B cell (primary cell): ENCODE measurements at regions not wholly inside any gene's neighbourhood (a gene's known extent, or its start where the extent isn't known, plus 50 kb on each side); places are given as distances from the start of the nearest gene placed in this dataset.

ENCODE experiments used
- ATAC-seq: fragments of 200-7000 bp; cut with Tn5 transposase; one replicate; pipeline ENCODE4 v1.10.0; 2021; ENCODE audit warnings: low read depth, mild to moderate bottlenecking, moderate number of reproducible peaks, moderate library complexity
- CTCF ChIA-PET: fragments of 350-600 bp; sonication (Branson Sonifier 250); formaldehyde crosslinking; loops from one replicate; lab custom pipeline; 2021; ENCODE audit warnings: antibody characterized with exemption, inconsistent platforms; lab: Charles Lee
- POLR2A ChIA-PET: fragments of 350-600 bp; sonication (Branson Sonifier 250); formaldehyde crosslinking; loops from one replicate; lab custom pipeline; 2021; ENCODE audit warnings: antibody characterized with exemption; lab: Charles Lee
- DNase-seq: peaks from one replicate; pipeline ENCODE4 v3.0.0; 2013
- H2AFZ ChIP-seq: 2 replicates; pipeline ENCODE4 v1.6.1; 2012; ENCODE audit warnings: mild to moderate bottlenecking, low read depth, low read length; ENCODE audit not compliant: insufficient read depth, poor library complexity, severe bottlenecking
- H3K27ac ChIP-seq, 2 donors: 1 replicate in 1 of 2; 2 replicates in 1 of 2; pipeline ENCODE4 v1.5.1; 2012 to 2013; ENCODE audit warnings: low read length in 2 of 2, mild to moderate bottlenecking in 2 of 2, moderate library complexity in 1 of 2
- H3K27me3 ChIP-seq, 4 experiments: fragments of 200-600 bp in 1 of 4; sonication (generic) in 1 of 4; replicated peaks in 1 of 4; 1 replicate in 2 of 4; 2 replicates in 2 of 4; pipeline versions ENCODE4 v1.6.1 to v1.7.0; 2013 to 2016; ENCODE audit warnings: low read length in 3 of 4, mild to moderate bottlenecking in 2 of 4, mixed read lengths in 1 of 4, moderate library complexity in 1 of 4; ENCODE audit not compliant: insufficient read depth in 4 of 4, control insufficient read depth in 3 of 4; ENCODE audit errors: control extremely low read depth in 1 of 4
- H3K36me3 ChIP-seq, 2 experiments: replicated peaks in 1 of 2; 1 replicate in 1 of 2; 2 replicates in 1 of 2; pipeline versions ENCODE4 v1.6.1 to v1.7.1; 2013; ENCODE audit warnings: low read length in 1 of 2; ENCODE audit not compliant: insufficient read depth in 2 of 2, control insufficient read depth in 1 of 2; ENCODE audit errors: control extremely low read depth in 1 of 2, extremely low read depth in 1 of 2
- H3K4me1 ChIP-seq, 2 donors: fragments of 200-600 bp in 1 of 2; sonication (generic) in 1 of 2; 1 replicate in 1 of 2; 2 replicates in 1 of 2; pipeline versions ENCODE4 v1.5.1 to v1.6.1; 2013 to 2017; ENCODE audit warnings: low read length in 2 of 2; ENCODE audit not compliant: control insufficient read depth in 2 of 2, insufficient read depth in 2 of 2
- H3K4me2 ChIP-seq: replicated peaks from 2 replicates; pipeline ENCODE3; 2012; ENCODE audit warnings: mild to moderate bottlenecking, low read depth, low read length; ENCODE audit not compliant: poor library complexity, severe bottlenecking
- H3K4me3 ChIP-seq, 5 experiments: fragments of 200-600 bp in 1 of 5; sonication (generic) in 1 of 5; 1 replicate in 3 of 5; 2 replicates in 2 of 5; pipeline versions ENCODE4 v1.5.1 to v1.7.0; 2011 to 2016; ENCODE audit warnings: low read length in 4 of 5, mild to moderate bottlenecking in 4 of 5, low read depth in 2 of 5, control low read depth in 1 of 5, moderate library complexity in 1 of 5; ENCODE audit not compliant: insufficient read depth in 1 of 5; ENCODE audit errors: control extremely low read depth in 1 of 5, extremely low read depth in 1 of 5
- H3K79me2 ChIP-seq: fragments of 200-600 bp; sonication (generic); one replicate; pipeline ENCODE4 v1.6.0; 2016; ENCODE audit warnings: low read length; ENCODE audit not compliant: control insufficient read depth, insufficient read depth
- H3K9ac ChIP-seq: fragments of 200-600 bp; sonication (generic); 2 replicates; pipeline ENCODE4 v1.6.1; 2017; ENCODE audit warnings: mild to moderate bottlenecking, low read length, moderate library complexity
- H3K9me3 ChIP-seq, 3 donors: one replicate each; pipeline versions ENCODE4 v1.6.1 to v1.7.1; 2013; ENCODE audit warnings: low read length in 2 of 3; ENCODE audit not compliant: control insufficient read depth in 2 of 3, insufficient read depth in 1 of 3; ENCODE audit errors: control extremely low read depth in 1 of 3
- H4K20me1 ChIP-seq: 2 replicates; pipeline ENCODE4 v1.6.0; 2012; ENCODE audit warnings: mild to moderate bottlenecking, low read length; ENCODE audit not compliant: insufficient read depth, control insufficient read depth, poor library complexity, severe bottlenecking
- H3K27ac Mint-ChIP-seq: one replicate; pipeline ENCODE4 v1.8.0; 2021; ENCODE audit warnings: mixed read lengths
- H3K27me3 Mint-ChIP-seq: one replicate; pipeline ENCODE4 v1.8.0; 2021; ENCODE audit warnings: mixed read lengths
- H3K4me1 Mint-ChIP-seq: one replicate; pipeline ENCODE4 v1.8.0; 2021; ENCODE audit warnings: mixed read lengths
- H3K4me3 Mint-ChIP-seq: one replicate; pipeline ENCODE4 v1.8.0; 2021; ENCODE audit warnings: mixed read lengths
- H3K9me3 Mint-ChIP-seq: one replicate; pipeline ENCODE4 v1.8.0; 2022; ENCODE audit warnings: mixed read lengths; ENCODE audit not compliant: insufficient read depth
- EZH2 ChIP-seq: IDR thresholded peaks from 2 replicates; pipeline ENCODE4 v1.6.1; 2012; ENCODE audit warnings: borderline replicate concordance, low read depth, mild to moderate bottlenecking, moderate library complexity, low read length; ENCODE audit not compliant: insufficient read depth, poor library complexity, severe bottlenecking
- WGBS: methylation state at CpG from one replicate; pipeline ENCODE4 v1.1.5; 2013; ENCODE audit warnings: missing lambda C conversion rate; ENCODE audit not compliant: insufficient coverage; 5-methylcytosine and 5-hydroxymethylcytosine counted together
- intact Hi-C: fragments of 100-400 bp; cut with micrococcal nuclease; formaldehyde crosslinking; loops from one replicate; pipeline ENCODE4 v1.10.0; 2022
- TF ChIP-seq, protein P1 (sequence below): fragments of 200-600 bp; IDR thresholded peaks from one replicate; pipeline ENCODE4 v1.8.0; 2022; ENCODE audit warnings: antibody characterized with exemption, mild to moderate bottlenecking

DNA sequence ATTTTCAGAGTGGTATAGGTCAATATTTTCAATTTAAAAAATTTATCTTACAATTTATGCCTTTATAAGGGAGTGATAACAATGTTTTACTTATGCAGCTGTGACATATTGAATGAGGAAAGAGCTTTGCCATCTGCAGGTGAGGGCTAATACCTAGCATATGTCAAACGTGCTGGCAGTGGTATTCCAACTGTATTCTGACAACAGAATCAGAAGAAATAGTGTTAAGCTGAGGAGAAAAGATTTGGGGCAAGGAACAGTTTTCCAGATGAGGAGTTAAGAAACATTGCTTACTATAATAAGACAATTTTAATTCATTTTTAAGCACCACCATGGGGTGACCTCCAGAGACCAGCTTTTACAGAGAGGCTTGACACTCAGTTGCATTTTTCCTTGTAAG, 267.8 kb upstream of the ZNF608 start:
- Histone ChIP-seq H3K4me3 (no peak overlapping the region), H3K4me2 (no peak overlapping the region), H3K79me2 (no peaks in the 10 kb centered on the region), H3K9ac (no peak overlapping the region), H3K4me1 (peaks cover 18 to 23% of the 10 kb centered on the region in 2 donors), H3K27ac (no peak overlapping the region), H2AFZ (no peak overlapping the region), H3K9me3 (no peaks in the 10 kb centered on the region), H3K36me3 (no peaks in the 10 kb centered on the region), H3K27me3 (peaks cover 0 to 4% (median 0%) of the 10 kb centered on the region in 4 experiments), H4K20me1 (no peaks in the 10 kb centered on the region)
- ChIA-PET CTCF (interaction anchor here (1.0 kb wide), 1 partner anchor 27 kb away, joined by 3 read pairs; no protein-coding TSS in a partner anchor), POLR2A (no interaction called here)
- no peak for DNase-seq
- no peak overlapping the region for H3K27ac Mint-ChIP-seq
- H3K9me3 Mint-ChIP-seq: no peaks in the 10 kb centered on the region
- intact Hi-C loops: no loop called here
- TF ChIP-seq, protein P1, sequence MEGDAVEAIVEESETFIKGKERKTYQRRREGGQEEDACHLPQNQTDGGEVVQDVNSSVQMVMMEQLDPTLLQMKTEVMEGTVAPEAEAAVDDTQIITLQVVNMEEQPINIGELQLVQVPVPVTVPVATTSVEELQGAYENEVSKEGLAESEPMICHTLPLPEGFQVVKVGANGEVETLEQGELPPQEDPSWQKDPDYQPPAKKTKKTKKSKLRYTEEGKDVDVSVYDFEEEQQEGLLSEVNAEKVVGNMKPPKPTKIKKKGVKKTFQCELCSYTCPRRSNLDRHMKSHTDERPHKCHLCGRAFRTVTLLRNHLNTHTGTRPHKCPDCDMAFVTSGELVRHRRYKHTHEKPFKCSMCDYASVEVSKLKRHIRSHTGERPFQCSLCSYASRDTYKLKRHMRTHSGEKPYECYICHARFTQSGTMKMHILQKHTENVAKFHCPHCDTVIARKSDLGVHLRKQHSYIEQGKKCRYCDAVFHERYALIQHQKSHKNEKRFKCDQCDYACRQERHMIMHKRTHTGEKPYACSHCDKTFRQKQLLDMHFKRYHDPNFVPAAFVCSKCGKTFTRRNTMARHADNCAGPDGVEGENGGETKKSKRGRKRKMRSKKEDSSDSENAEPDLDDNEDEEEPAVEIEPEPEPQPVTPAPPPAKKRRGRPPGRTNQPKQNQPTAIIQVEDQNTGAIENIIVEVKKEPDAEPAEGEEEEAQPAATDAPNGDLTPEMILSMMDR: no peak
- no peak for TF ChIP-seq EZH2
- WGBS: 80% methylated on average over 1 of the region's 1 CpG
- no peak for ATAC-seq
- H3K27me3 Mint-ChIP-seq: no peaks in the 10 kb centered on the region
- peaks cover 24% of the 10 kb centered on the region for H3K4me1 Mint-ChIP-seq
- H3K4me3 Mint-ChIP-seq: no peak overlapping the region

DNA sequence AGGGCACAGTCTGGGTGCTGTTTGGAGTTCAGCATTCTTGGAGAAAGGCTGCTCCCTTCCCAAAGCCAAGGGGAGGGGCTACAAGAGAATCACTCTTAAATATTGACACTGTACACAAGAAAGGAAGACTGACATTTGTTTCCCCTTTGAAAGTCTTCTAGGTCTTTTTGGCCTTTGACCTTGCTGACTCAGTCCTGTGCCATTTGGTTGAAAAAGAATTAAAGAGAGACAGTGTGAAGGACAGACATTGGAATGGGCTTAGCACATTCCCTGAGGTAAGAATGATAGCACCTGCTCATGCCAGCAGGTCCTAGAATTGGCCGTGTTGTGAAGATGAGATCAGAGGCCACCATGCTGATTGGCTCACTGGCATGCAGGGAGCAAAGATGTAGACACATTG, 271.4 kb upstream of the ZNF608 start:
- CTCF ChIA-PET: interaction anchor here (1.8 kb wide), 1 partner anchor 13 kb away, joined by 3 read pairs; no protein-coding TSS in a partner anchor
- Mint-ChIP-seq H3K9me3 (no peaks in the 10 kb centered on the region), H3K4me3 (no peak overlapping the region), H3K27me3 (no peaks in the 10 kb centered on the region), H3K27ac (no peak overlapping the region), H3K4me1 (peaks cover 3% of the 10 kb centered on the region)
- no peaks in the 10 kb centered on the region for H3K79me2 ChIP-seq
- intact Hi-C loops: no loop called here
- no peak overlapping the region for H3K4me3 ChIP-seq
- TF ChIP-seq, protein P1: no peak
- TF ChIP-seq EZH2: no peak
- H3K36me3 ChIP-seq: no peaks in the 10 kb centered on the region
- H3K9me3 ChIP-seq: no peaks in the 10 kb centered on the region
- POLR2A ChIA-PET: no interaction called here
- no peak overlapping the region for H2AFZ ChIP-seq
- H3K9ac ChIP-seq: no peak overlapping the region
- no peak overlapping the region for H3K4me2 ChIP-seq
- 100% methylated on average over 1 of the region's 1 CpG for WGBS
- H3K27ac ChIP-seq: no peak overlapping the region
- DNase-seq (no peak), ATAC-seq (no peak)
- H3K4me1 ChIP-seq: peaks cover 5 to 6% of the 10 kb centered on the region in 2 donors
- H4K20me1 ChIP-seq: no peaks in the 10 kb centered on the region
- peaks cover 0 to 4% (median 0%) of the 10 kb centered on the region in 4 experiments for H3K27me3 ChIP-seq
